SK-N-SH (cell line): ENCODE measurements at regions not wholly inside any gene's neighbourhood (a gene's known extent, or its start where the extent isn't known, plus 50 kb on each side); places are given as distances from the start of the nearest gene placed in this dataset.

Experiments
- CHD2 ChIP-seq: fragments of 150-350 bp; IDR thresholded peaks from 2 replicates; pipeline ENCODE4 v1.6.1; 2018; ENCODE audit warnings: low read length; ENCODE audit not compliant: partially characterized antibody
- CTCF ChIP-seq: fragments of 200-600 bp; sonication (generic); IDR thresholded peaks from 2 replicates; pipeline ENCODE4 v1.6.1; 2017; ENCODE audit warnings: antibody characterized with exemption, mild to moderate bottlenecking, moderate library complexity
- EP300 ChIP-seq, 2 experiments: IDR thresholded peaks; 2 replicates each; pipeline versions ENCODE4 v1.4.0 to v1.6.1; 2012; ENCODE audit warnings: borderline replicate concordance in 1 of 2, low read depth in 1 of 2, low read length in 1 of 2
- MAX ChIP-seq: IDR thresholded peaks from 2 replicates; pipeline ENCODE4 v1.4.0; 2012; ENCODE audit warnings: low read depth
- NFIC ChIP-seq: IDR thresholded peaks from 2 replicates; pipeline ENCODE4 v1.4.0; 2012; ENCODE audit warnings: borderline replicate concordance
- RAD21 ChIP-seq: IDR thresholded peaks from 2 replicates; pipeline ENCODE4 v1.6.1; 2012; ENCODE audit warnings: mild to moderate bottlenecking, low read length
- RCOR1 ChIP-seq: fragments of 150-350 bp; IDR thresholded peaks from 2 replicates; pipeline ENCODE4 v1.6.1; 2017; ENCODE audit warnings: antibody characterized with exemption, low read length
- REST ChIP-seq: IDR thresholded peaks from 2 replicates; pipeline ENCODE4 v1.6.1; 2012; ENCODE audit warnings: mild to moderate bottlenecking, low read depth, low read length, moderate library complexity
- TCF12 ChIP-seq: IDR thresholded peaks from 2 replicates; pipeline ENCODE4 v1.4.0; 2012

- TF ChIP-seq EP300 (IDR thresholded peaks at IDR 0.05; ENCODE audit: borderline replicate concordance in 1 of 2, low read depth in 1 of 2, low read length in 1 of 2), result no peak
- no peak for TF ChIP-seq REST
- no peak for TF ChIP-seq RCOR1
- no peak for TF ChIP-seq CTCF
- TF ChIP-seq RAD21, result no peak
- TF ChIP-seq MAX, result no peak
- TF ChIP-seq CHD2, result no peak
- no peak for TF ChIP-seq TCF12
- no peak for TF ChIP-seq NFIC
These were observed 394.0 kb upstream of the CXADR start for GRCh38 chr21:17118638-17119384.
